ENCODE measurements at regions not wholly inside any gene's neighbourhood (a gene's known extent, or its start where the extent isn't known, plus 50 kb on each side); places are given as distances from the start of the nearest gene placed in this dataset.
A peak's percentile ranks its signal among the peaks of the same experiment; 100 is the strongest.

GRCh38 chr1:90133133-90133532, 138.2 kb downstream of the ZNF326 start:
- no TSS peak for BruUV-seq (replicated peaks)
- H3K9me1 ChIP-seq (replicated peaks; ENCODE audit: control insufficient read depth, extremely low read depth, insufficient read depth, low read length) = no peaks in the 10 kb centered on the region
- no peaks in the 10 kb centered on the region for H3K27me3 ChIP-seq (ENCODE audit: control insufficient read depth in 2 of 2, insufficient read depth in 2 of 2, low read length in 2 of 2)
- no peak overlapping the region for H2AFZ ChIP-seq (ENCODE audit: low read depth, low read length)
- H3K4me3 ChIP-seq (replicated peaks in 1 of 3; ENCODE audit: insufficient read depth in 1 of 3, low read depth in 1 of 3, low read length in 3 of 3) = no peak overlapping the region
- ChIA-PET CTCF (interaction anchor here (0.6 to 4.4 kb wide), 13 partner anchors 9 to 1145 kb away, joined by 3 to 64 read pairs (median 5); no protein-coding TSS in a partner anchor), POLR2A (no interaction called here)
- H3K27ac ChIP-seq (ENCODE audit: insufficient read depth, low read depth, low read length) = no peak overlapping the region
- FAIRE-seq (peak; percentile 69), DNase-seq (ENCODE audit: low read depth, low spot score) (peak; percentile 35)
- intact Hi-C loops (cut with micrococcal nuclease) = loop anchor here (1.0 to 10.0 kb wide), 2 partner anchors 442 to 1032 kb away; no protein-coding TSS in a partner anchor
- dilution Hi-C loops (cut with MboI; ENCODE audit: extremely low pct_ligation_motif_present, low sequenced_read_pairs) = no loop called here
- no peak overlapping the region for H3K4me2 ChIP-seq (ENCODE audit: insufficient read depth, low read length)
- TF ChIP-seq POLR2AphosphoS5 (IDR thresholded peaks at IDR 0.05; ENCODE audit: insufficient read depth, low read depth, low read length) = no peak
- no peak for TF ChIP-seq FOS (IDR thresholded peaks at IDR 0.05; ENCODE audit: borderline replicate concordance, insufficient read depth, low read length)
- TF ChIP-seq, protein P1, sequence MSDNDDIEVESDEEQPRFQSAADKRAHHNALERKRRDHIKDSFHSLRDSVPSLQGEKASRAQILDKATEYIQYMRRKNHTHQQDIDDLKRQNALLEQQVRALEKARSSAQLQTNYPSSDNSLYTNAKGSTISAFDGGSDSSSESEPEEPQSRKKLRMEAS (IDR thresholded peaks at IDR 0.05; ENCODE audit: insufficient read depth, insufficient read length) = no peak
- TF ChIP-seq MYC (IDR thresholded peaks at IDR 0.05; ENCODE audit: low read depth, low read length) = no peak
- TF ChIP-seq CTCF (IDR thresholded peaks at IDR 0.05; ENCODE audit: extremely low read depth in 1 of 2, insufficient read depth in 1 of 2, low read depth in 1 of 2, low read length in 2 of 2) = peak; percentile 19 to 36
- TF ChIP-seq GATA2 (IDR thresholded peaks at IDR 0.05; ENCODE audit: insufficient read depth, insufficient read length, low read depth, low read length) = no peak
- TF ChIP-seq JUN (IDR thresholded peaks at IDR 0.05; ENCODE audit: borderline replicate concordance, insufficient read depth, insufficient read length, low read depth) = no peak
- H4K20me1 ChIP-seq (replicated peaks; ENCODE audit: control insufficient read depth, extremely low read depth, insufficient read depth, low read length) = no peaks in the 10 kb centered on the region
- H3K4me1 ChIP-seq (ENCODE audit: control insufficient read depth, extremely low read depth, insufficient read depth, low read length) = no peaks in the 10 kb centered on the region
- no peaks in the 10 kb centered on the region for H3K36me3 ChIP-seq (ENCODE audit: control insufficient read depth in 2 of 2, extremely low read depth in 1 of 2, insufficient read depth in 2 of 2, low read length in 2 of 2)
- H3K9me3 ChIP-seq (replicated peaks; ENCODE audit: control insufficient read depth, insufficient read depth, low read length) = no peaks in the 10 kb centered on the region
- no peaks in the 10 kb centered on the region for H3K79me2 ChIP-seq (ENCODE audit: control insufficient read depth, insufficient read depth, low read length)
- no peak overlapping the region for H3K9ac ChIP-seq (replicated peaks; ENCODE audit: extremely low read depth, insufficient read depth, low read length)

Measured in endothelial cell of umbilical vein (primary cell).